ENCODE measurements at regions not wholly inside any gene's neighbourhood (a gene's known extent, or its start where the extent isn't known, plus 50 kb on each side); places are given as distances from the start of the nearest gene placed in this dataset.

GRCh38 chr9:69955536-69956355 lies 87.9 kb upstream of the MAMDC2 start:
- no peak for DNase-seq (ENCODE audit: low read depth)

- peak; percentile 15 for DNase-seq (ENCODE audit: low read depth)
These were observed 81.8 kb upstream of the MAMDC2 start for GRCh38 chr9:69961843-69962242.

GRCh38 chr9:69963803-69964202 lies 79.8 kb upstream of the MAMDC2 start:
- no peak for DNase-seq (ENCODE audit: low read depth)

GRCh38 chr9:69964446-69964845 lies 79.2 kb upstream of the MAMDC2 start:
- DNase-seq (ENCODE audit: low read depth) = no peak

GRCh38 chr9:69965416-69966145 lies 78.1 kb upstream of the MAMDC2 start:
- DNase-seq (ENCODE audit: low read depth) = no peak

GRCh38 chr9:69967344-69967743 lies 76.3 kb upstream of the MAMDC2 start:
- DNase-seq (ENCODE audit: low read depth) = no peak

- no peak for DNase-seq (ENCODE audit: low read depth)
These were observed 73.6 kb upstream of the MAMDC2 start for GRCh38 chr9:69970001-69970533.

GRCh38 chr9:69971643-69972449 lies 71.8 kb upstream of the MAMDC2 start:
- DNase-seq (ENCODE audit: low read depth) = peak; percentile 75

GRCh38 chr9:69975681-69976080 lies 68.0 kb upstream of the MAMDC2 start:
- peak; percentile 73 for DNase-seq (ENCODE audit: low read depth)

- peak; percentile 76 for DNase-seq (ENCODE audit: low read depth)
These were observed 67.5 kb upstream of the MAMDC2 start for GRCh38 chr9:69976152-69976551.

- DNase-seq (ENCODE audit: low read depth) = no peak
These were observed 63.6 kb upstream of the MAMDC2 start for GRCh38 chr9:69980041-69980440.

- no peak for DNase-seq (ENCODE audit: low read depth)
These were observed 63.1 kb upstream of the MAMDC2 start for GRCh38 chr9:69980591-69980990.

GRCh38 chr9:69981686-69982445 lies 61.8 kb upstream of the MAMDC2 start:
- DNase-seq (ENCODE audit: low read depth) = peak; percentile 65

GRCh38 chr9:69984831-69985230 lies 58.8 kb upstream of the MAMDC2 start:
- DNase-seq (ENCODE audit: low read depth) = no peak

- DNase-seq (ENCODE audit: low read depth) = no peak
These were observed 57.7 kb upstream of the MAMDC2 start for GRCh38 chr9:69985971-69986370.

- DNase-seq (ENCODE audit: low read depth) = no peak
These were observed 56.7 kb upstream of the MAMDC2 start for GRCh38 chr9:69986970-69987369.

GRCh38 chr9:69987457-69987856 lies 56.2 kb upstream of the MAMDC2 start:
- DNase-seq (ENCODE audit: low read depth) = no peak

- no peak for DNase-seq (ENCODE audit: low read depth)
These were observed 50.5 kb upstream of the MAMDC2 start for GRCh38 chr9:69993110-69993509.
